ENCODE measurements at regions not wholly inside any gene's neighbourhood (a gene's known extent, or its start where the extent isn't known, plus 50 kb on each side); places are given as distances from the start of the nearest gene placed in this dataset.

DNA sequence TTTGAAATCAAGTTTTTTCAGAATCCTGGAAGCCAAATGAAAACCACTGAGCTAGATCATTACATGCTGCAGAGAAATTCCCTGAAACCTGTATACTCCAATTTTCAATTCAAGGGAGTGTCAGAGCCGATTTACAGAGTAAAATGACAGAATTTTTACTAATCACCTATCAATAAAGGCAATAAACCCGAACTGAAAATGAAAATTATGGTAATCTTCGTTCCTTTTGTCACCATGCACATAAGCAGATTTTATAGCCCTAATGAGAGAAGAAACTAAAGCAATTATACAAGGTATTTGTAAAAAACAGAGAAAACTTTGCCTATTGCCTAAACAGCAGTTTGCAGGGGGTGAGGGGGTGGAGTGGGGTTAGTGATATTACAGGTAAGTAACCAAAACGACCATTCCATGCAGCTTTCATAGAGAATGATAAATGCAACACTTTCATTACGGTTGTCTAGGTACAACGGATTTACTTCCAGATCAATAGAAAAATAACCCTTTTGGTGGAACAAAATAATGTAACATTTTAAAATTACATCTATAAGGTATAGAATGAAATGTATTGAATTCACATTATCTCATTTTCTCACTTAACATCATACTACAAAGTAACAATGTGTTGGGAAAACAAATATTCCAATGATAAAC lies 115.2 kb upstream of the BEND6 start:
- H3K36me3 Mint-ChIP-seq (ENCODE audit: low read depth) = no peaks in the 10 kb centered on the region
- Histone ChIP-seq H3K4me1 (ENCODE audit: control insufficient read depth, insufficient read depth, low read length) (no peaks in the 10 kb centered on the region), H3K9me3 (ENCODE audit: control insufficient read depth, low read length) (no peaks in the 10 kb centered on the region), H3K27ac (ENCODE audit: low read depth, low read length) (no peak overlapping the region), H3K9ac (ENCODE audit: extremely low read depth, low read length, poor library complexity, severe bottlenecking) (no peak overlapping the region), H3K36me3 (ENCODE audit: control insufficient read depth, insufficient read depth, low read length) (no peaks in the 10 kb centered on the region), H3K4me3 (ENCODE audit: low read length) (no peak overlapping the region), H3K27me3 (ENCODE audit: control insufficient read depth, insufficient read depth, low read length, poor library complexity, severe bottlenecking) (no peaks in the 10 kb centered on the region)
- H3K27ac Mint-ChIP-seq = no peak overlapping the region
- WGBS, 2 experiments (ENCODE audit: insufficient coverage in 1 of 2, insufficient read length in 1 of 2) = 82 to 83% methylated on average over 1 to 4 of the region's 6 CpGs
- H3K4me3 Mint-ChIP-seq = no peak overlapping the region
- no peak for DNase-seq
- H3K9me3 Mint-ChIP-seq = no peaks in the 10 kb centered on the region
- H3K4me1 Mint-ChIP-seq = peaks cover 40% of the 10 kb centered on the region
- TF ChIP-seq, protein P1, sequence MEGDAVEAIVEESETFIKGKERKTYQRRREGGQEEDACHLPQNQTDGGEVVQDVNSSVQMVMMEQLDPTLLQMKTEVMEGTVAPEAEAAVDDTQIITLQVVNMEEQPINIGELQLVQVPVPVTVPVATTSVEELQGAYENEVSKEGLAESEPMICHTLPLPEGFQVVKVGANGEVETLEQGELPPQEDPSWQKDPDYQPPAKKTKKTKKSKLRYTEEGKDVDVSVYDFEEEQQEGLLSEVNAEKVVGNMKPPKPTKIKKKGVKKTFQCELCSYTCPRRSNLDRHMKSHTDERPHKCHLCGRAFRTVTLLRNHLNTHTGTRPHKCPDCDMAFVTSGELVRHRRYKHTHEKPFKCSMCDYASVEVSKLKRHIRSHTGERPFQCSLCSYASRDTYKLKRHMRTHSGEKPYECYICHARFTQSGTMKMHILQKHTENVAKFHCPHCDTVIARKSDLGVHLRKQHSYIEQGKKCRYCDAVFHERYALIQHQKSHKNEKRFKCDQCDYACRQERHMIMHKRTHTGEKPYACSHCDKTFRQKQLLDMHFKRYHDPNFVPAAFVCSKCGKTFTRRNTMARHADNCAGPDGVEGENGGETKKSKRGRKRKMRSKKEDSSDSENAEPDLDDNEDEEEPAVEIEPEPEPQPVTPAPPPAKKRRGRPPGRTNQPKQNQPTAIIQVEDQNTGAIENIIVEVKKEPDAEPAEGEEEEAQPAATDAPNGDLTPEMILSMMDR (conservative IDR thresholded peaks at IDR 0.05) = no peak
- H3K27me3 Mint-ChIP-seq (ENCODE audit: insufficient read depth) = no peaks in the 10 kb centered on the region

- TF ChIP-seq, protein P1 (conservative IDR thresholded peaks at IDR 0.05) = no peak
- H3K9me3 ChIP-seq (ENCODE audit: control insufficient read depth, low read length) = no peaks in the 10 kb centered on the region
- Mint-ChIP-seq H3K4me1 (peaks cover 38% of the 10 kb centered on the region), H3K36me3 (ENCODE audit: low read depth) (no peaks in the 10 kb centered on the region), H3K4me3 (no peak overlapping the region), H3K9me3 (no peaks in the 10 kb centered on the region), H3K27ac (no peak overlapping the region), H3K27me3 (ENCODE audit: insufficient read depth) (no peaks in the 10 kb centered on the region)
- H3K9ac ChIP-seq (ENCODE audit: extremely low read depth, low read length, poor library complexity, severe bottlenecking) = no peak overlapping the region
- H3K27ac ChIP-seq (ENCODE audit: low read depth, low read length) = no peak overlapping the region
- no peaks in the 10 kb centered on the region for H3K36me3 ChIP-seq (ENCODE audit: control insufficient read depth, insufficient read depth, low read length)
- H3K4me3 ChIP-seq (ENCODE audit: low read length) = no peak overlapping the region
- H3K27me3 ChIP-seq (ENCODE audit: control insufficient read depth, insufficient read depth, low read length, poor library complexity, severe bottlenecking) = no peaks in the 10 kb centered on the region
- no peak for DNase-seq
- no peaks in the 10 kb centered on the region for H3K4me1 ChIP-seq (ENCODE audit: control insufficient read depth, insufficient read depth, low read length)
- 82% methylated on average over 1 of the region's 1 CpG; no CpG with 5 or more reads in 1 of the 2 experiments for WGBS, 2 experiments (ENCODE audit: insufficient coverage in 1 of 2, insufficient read length in 1 of 2)
Observed at GRCh38 chr6:56838965-56839364, 115.9 kb upstream of the BEND6 start.

DNA sequence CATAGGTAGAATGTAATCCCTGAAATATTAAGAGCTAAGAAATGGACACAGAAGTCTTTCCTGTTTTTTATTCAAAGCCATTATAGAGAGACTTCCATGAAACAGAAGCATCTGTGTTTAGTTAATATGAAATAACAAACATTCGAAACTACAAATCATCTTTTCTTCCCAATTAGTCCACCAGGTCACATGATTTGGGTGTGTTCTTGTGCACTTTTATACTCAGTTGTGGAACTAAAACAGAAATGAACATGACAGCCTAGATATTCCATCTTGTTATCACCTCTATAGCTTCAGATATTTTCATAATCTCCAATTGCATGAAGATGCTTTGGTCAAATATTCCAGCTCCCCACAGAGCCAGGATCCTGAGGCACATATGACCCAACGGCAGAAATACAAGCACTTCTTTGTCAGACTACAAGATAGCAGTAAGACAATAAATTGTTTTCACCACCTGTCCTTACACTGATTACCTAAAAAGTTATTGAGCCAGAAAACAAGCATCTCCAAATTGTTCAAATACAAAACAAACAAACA lies 116.8 kb upstream of the BEND6 start:
- Histone ChIP-seq H3K27ac (ENCODE audit: low read depth, low read length) (no peak overlapping the region), H3K36me3 (ENCODE audit: control insufficient read depth, insufficient read depth, low read length) (no peaks in the 10 kb centered on the region), H3K9ac (ENCODE audit: extremely low read depth, low read length, poor library complexity, severe bottlenecking) (no peak overlapping the region), H3K4me1 (ENCODE audit: control insufficient read depth, insufficient read depth, low read length) (no peaks in the 10 kb centered on the region), H3K9me3 (ENCODE audit: control insufficient read depth, low read length) (no peaks in the 10 kb centered on the region), H3K27me3 (ENCODE audit: control insufficient read depth, insufficient read depth, low read length, poor library complexity, severe bottlenecking) (no peaks in the 10 kb centered on the region), H3K4me3 (ENCODE audit: low read length) (no peak overlapping the region)
- no peaks in the 10 kb centered on the region for H3K27me3 Mint-ChIP-seq (ENCODE audit: insufficient read depth)
- H3K9me3 Mint-ChIP-seq = no peaks in the 10 kb centered on the region
- TF ChIP-seq, protein P1 (conservative IDR thresholded peaks at IDR 0.05) = no peak
- no peak overlapping the region for H3K4me3 Mint-ChIP-seq
- H3K36me3 Mint-ChIP-seq (ENCODE audit: low read depth) = no peaks in the 10 kb centered on the region
- no peak for DNase-seq
- peaks cover 38% of the 10 kb centered on the region for H3K4me1 Mint-ChIP-seq
- H3K27ac Mint-ChIP-seq = no peak overlapping the region
- 56 to 86% methylated on average over 1 to 2 of the region's 2 CpGs for WGBS, 2 experiments (ENCODE audit: insufficient coverage in 1 of 2, insufficient read length in 1 of 2)
